IMR-90 (cell line): ENCODE measurements at regions not wholly inside any gene's neighbourhood (a gene's known extent, or its start where the extent isn't known, plus 50 kb on each side); places are given as distances from the start of the nearest gene placed in this dataset.

ENCODE experiments used
- ATAC-seq: fragments of 200-7000 bp; cut with Tn5 transposase; 2 replicates; pipeline ENCODE4 v1.9.1; 2020; ENCODE audit warnings: low read depth, mild to moderate bottlenecking, moderate library complexity
- BruUV-seq: library from RNA; stranded (reverse); fragments of 400-500 nt; replicated peaks from 2 replicates; lab custom pipeline; 2021; lab: Mats Ljungman, UMichigan
- CTCF ChIA-PET: fragments of 300-600 bp; formaldehyde crosslinking; extraction: SDS; loops from one replicate; lab custom pipeline; 2021; ENCODE audit warnings: antibody characterized with exemption; lab: Yijun Ruan, JAX
- POLR2A ChIA-PET: fragments of 300-600 bp; sonication (Branson Sonifier 250); formaldehyde crosslinking; loops from one replicate; lab custom pipeline; 2022; ENCODE audit warnings: antibody characterized with exemption; ENCODE audit not compliant: unreplicated experiment; lab: Charles Lee
- DNase-seq: peaks from one replicate; pipeline ENCODE4 v3.0.0; 2013
- H2AFZ ChIP-seq: replicated peaks from 2 replicates; pipeline ENCODE3; 2013; ENCODE audit warnings: low read length, mild to moderate bottlenecking; ENCODE audit not compliant: poor library complexity
- H2AK5ac ChIP-seq: 2 replicates; pipeline ENCODE4 v1.6.1; 2013; ENCODE audit warnings: low read depth, low read length, inconsistent platforms
- H2AK9ac ChIP-seq: replicated peaks from 2 replicates; pipeline ENCODE3; 2013; ENCODE audit warnings: mild to moderate bottlenecking, low read depth, low read length, moderate library complexity; ENCODE audit not compliant: poor library complexity
- H2BK120ac ChIP-seq: 2 replicates; pipeline ENCODE4 v1.6.1; 2013; ENCODE audit warnings: low read depth, low read length, inconsistent platforms
- H2BK15ac ChIP-seq: 3 replicates; pipeline ENCODE4 v1.6.1; 2013; ENCODE audit warnings: low read depth, low read length, inconsistent platforms
- H2BK20ac ChIP-seq: 2 replicates; pipeline ENCODE4 v1.6.1; 2013; ENCODE audit warnings: low read depth, mild to moderate bottlenecking, inconsistent platforms, low read length, moderate library complexity
- H2BK5ac ChIP-seq: 2 replicates; pipeline ENCODE4 v1.6.1; 2013; ENCODE audit warnings: mild to moderate bottlenecking, low read depth, low read length, inconsistent platforms; ENCODE audit not compliant: poor library complexity, severe bottlenecking
- H3K14ac ChIP-seq: replicated peaks from 2 replicates; pipeline ENCODE4 v1.6.1; 2013; ENCODE audit warnings: low read depth, low read length, inconsistent platforms
- H3K18ac ChIP-seq: 2 replicates; pipeline ENCODE4 v1.6.1; 2013; ENCODE audit warnings: low read depth, low read length, control low read depth
- H3K23ac ChIP-seq: 2 replicates; pipeline ENCODE4 v1.6.1; 2013; ENCODE audit warnings: low read depth, low read length, inconsistent platforms
- H3K27ac ChIP-seq: 2 replicates; pipeline ENCODE4 v1.5.1; 2013; ENCODE audit warnings: mild to moderate bottlenecking, control low read depth, low read length; ENCODE audit not compliant: insufficient read depth
- H3K27me3 ChIP-seq: 2 replicates; pipeline ENCODE4 v1.6.1; 2013; ENCODE audit warnings: low read length; ENCODE audit not compliant: control insufficient read depth, insufficient read depth
- H3K36me3 ChIP-seq: 2 replicates; pipeline ENCODE4 v1.6.1; 2013; ENCODE audit warnings: low read length, mixed read lengths; ENCODE audit not compliant: control insufficient read depth, insufficient read depth
- H3K4ac ChIP-seq: 2 replicates; pipeline ENCODE4 v1.6.1; 2013; ENCODE audit warnings: low read depth, low read length, inconsistent platforms
- H3K4me1 ChIP-seq: 2 replicates; pipeline ENCODE4 v1.6.1; 2013; ENCODE audit warnings: low read length, mixed read lengths; ENCODE audit not compliant: control insufficient read depth, insufficient read depth
- H3K4me2 ChIP-seq: 2 replicates; pipeline ENCODE4 v1.6.1; 2013; ENCODE audit warnings: low read depth, mild to moderate bottlenecking, control low read depth, low read length, moderate library complexity
- H3K4me3 ChIP-seq: 2 replicates; pipeline ENCODE4 v1.5.1; 2013; ENCODE audit warnings: low read depth, mild to moderate bottlenecking, control low read depth, low read length, moderate library complexity; ENCODE audit not compliant: insufficient read depth
- H3K56ac ChIP-seq: 2 replicates; pipeline ENCODE4 v1.6.1; 2013; ENCODE audit warnings: low read length, inconsistent platforms; ENCODE audit not compliant: insufficient read depth; ENCODE audit errors: extremely low read depth
- H3K79me1 ChIP-seq, 2 experiments: 2 replicates each; pipeline ENCODE4 v1.6.1; 2013; ENCODE audit warnings: low read length in 2 of 2, inconsistent platforms in 1 of 2, low read depth in 1 of 2
- H3K9ac ChIP-seq: 2 replicates; pipeline ENCODE4 v1.6.1; 2013; ENCODE audit warnings: low read depth, low read length, control low read depth
- H3K9me1 ChIP-seq: 2 replicates; pipeline ENCODE4 v1.6.1; 2013; ENCODE audit warnings: low read length, inconsistent platforms; ENCODE audit not compliant: insufficient read depth
- H3K9me3 ChIP-seq: 2 replicates; pipeline ENCODE4 v1.6.1; 2013; ENCODE audit warnings: low read length; ENCODE audit not compliant: control insufficient read depth, insufficient read depth
- H4K20me1 ChIP-seq: 2 replicates; pipeline ENCODE4 v1.6.1; 2013; ENCODE audit warnings: low read length, inconsistent platforms; ENCODE audit not compliant: insufficient read depth
- H4K5ac ChIP-seq: 2 replicates; pipeline ENCODE4 v1.6.1; 2013; ENCODE audit warnings: mild to moderate bottlenecking, low read depth, low read length, control low read depth
- H4K8ac ChIP-seq, 2 experiments: 2 replicates each; pipeline ENCODE4 v1.6.1; 2013; ENCODE audit warnings: low read depth in 2 of 2, low read length in 2 of 2, control low read depth in 1 of 2, inconsistent platforms in 1 of 2
- H4K91ac ChIP-seq: 2 replicates; pipeline ENCODE4 v1.6.1; 2013; ENCODE audit warnings: low read depth, low read length, inconsistent platforms; ENCODE audit not compliant: insufficient read depth
- SMC3 ChIP-seq: fragments of 150-350 bp; IDR thresholded peaks from 2 replicates; pipeline ENCODE4 v1.6.1; 2016; ENCODE audit warnings: low read depth, mild to moderate bottlenecking, antibody characterized with exemption, low read length, moderate library complexity
- WGBS, 2 experiments: methylation state at CpG; one replicate each; pipeline versions ENCODE4 v1.1.5 to v1.1.7; 2013; ENCODE audit warnings: missing lambda C conversion rate in 2 of 2; ENCODE audit not compliant: insufficient read length in 1 of 2; ENCODE audit errors: extremely low coverage in 2 of 2; 5-methylcytosine and 5-hydroxymethylcytosine counted together
- dilution Hi-C: fragments of 300-500 bp; cut with HindIII; formaldehyde crosslinking; loops from one replicate; pipeline ENCODE4 v1.14.3; 2018; ENCODE audit warnings: low sequenced_read_pairs; ENCODE audit not compliant: unreplicated experiment
- in situ Hi-C: fragments of 300-500 bp; cut with MboI; formaldehyde crosslinking; loops from 3 replicates; pipeline ENCODE4 v1.14.3; 2019; ENCODE audit warnings: low sequenced_read_pairs, inconsistent platforms, mixed read lengths
- intact Hi-C: fragments of 100-400 bp; cut with micrococcal nuclease; formaldehyde crosslinking; loops from 2 replicates; pipeline ENCODE4 v1.10.0; 2022

GRCh38 chr3:28637742-28638141 is 289.1 kb upstream of the AZI2 start:
- H3K14ac ChIP-seq: no peak overlapping the region
- in situ Hi-C loops: no loop called here
- no peak overlapping the region for H4K8ac ChIP-seq
- no peak overlapping the region for H4K5ac ChIP-seq
- no peak overlapping the region for H4K91ac ChIP-seq
- no peak overlapping the region for H2AK9ac ChIP-seq
- TF ChIP-seq SMC3: no peak
- no peak overlapping the region for H3K56ac ChIP-seq
- ChIA-PET POLR2A (no interaction called here), CTCF (no interaction called here)
- H3K23ac ChIP-seq: no peak overlapping the region
- H3K79me1 ChIP-seq: no peaks in the 10 kb centered on the region
- no peak overlapping the region for H3K4me2 ChIP-seq
- no peak overlapping the region for H2BK5ac ChIP-seq
- no peak overlapping the region for H3K4me3 ChIP-seq
- no peaks in the 10 kb centered on the region for H3K4me1 ChIP-seq
- no peak overlapping the region for H2AK5ac ChIP-seq
- H3K36me3 ChIP-seq: no peaks in the 10 kb centered on the region
- dilution Hi-C loops: no loop called here
- H3K9me3 ChIP-seq: no peaks in the 10 kb centered on the region
- intact Hi-C loops: no loop called here
- WGBS, 2 experiments: no CpG with 5 or more reads among the region's 3 CpGs
- H2BK15ac ChIP-seq: no peak overlapping the region
- H3K4ac ChIP-seq: no peak overlapping the region
- H3K9ac ChIP-seq: no peak overlapping the region
- DNase-seq (no peak), ATAC-seq (no peak)
- H4K20me1 ChIP-seq: no peaks in the 10 kb centered on the region
- no peak overlapping the region for H2AFZ ChIP-seq
- H3K27ac ChIP-seq: no peak overlapping the region
- no TSS peak for BruUV-seq
- no peak overlapping the region for H3K18ac ChIP-seq
- no peak overlapping the region for H2BK20ac ChIP-seq
- no peak overlapping the region for H2BK120ac ChIP-seq
- H3K9me1 ChIP-seq: no peaks in the 10 kb centered on the region
- no peaks in the 10 kb centered on the region for H3K27me3 ChIP-seq
